GM21423 (cell line): ENCODE measurements at regions not wholly inside any gene's neighbourhood (a gene's known extent, or its start where the extent isn't known, plus 50 kb on each side); places are given as distances from the start of the nearest gene placed in this dataset.
"Not testable (repeated sequence)": the region's sequence is repeated elsewhere in the genome, so short reads cannot be mapped to it uniquely, and the experiment has no call there.

ENCODE experiments used
- ATAC-seq: cut with Tn5 transposase; IDR thresholded peaks from one replicate; pipeline ENCODE4 v1.9.1; 2021; ENCODE audit warnings: mild to moderate bottlenecking, moderate library complexity; ENCODE audit not compliant: unreplicated experiment

- no peak for ATAC-seq
Observed at GRCh38 chr18:10329101-10329500, 125.3 kb upstream of the APCDD1 start.

- no peak for ATAC-seq
Observed at GRCh38 chr18:10330428-10330827, 124.0 kb upstream of the APCDD1 start.

- ATAC-seq = no peak
Observed at GRCh38 chr18:10332452-10332851, 122.0 kb upstream of the APCDD1 start.

- no peak for ATAC-seq
Observed at GRCh38 chr18:10336749-10337350, 117.6 kb upstream of the APCDD1 start.

GRCh38 chr18:10340821-10341220, 113.6 kb upstream of the APCDD1 start:
- no peak for ATAC-seq

GRCh38 chr18:10343778-10344177, 110.7 kb upstream of the APCDD1 start:
- no peak for ATAC-seq

GRCh38 chr18:10346749-10347415, 107.6 kb upstream of the APCDD1 start:
- no peak for ATAC-seq

DNA sequence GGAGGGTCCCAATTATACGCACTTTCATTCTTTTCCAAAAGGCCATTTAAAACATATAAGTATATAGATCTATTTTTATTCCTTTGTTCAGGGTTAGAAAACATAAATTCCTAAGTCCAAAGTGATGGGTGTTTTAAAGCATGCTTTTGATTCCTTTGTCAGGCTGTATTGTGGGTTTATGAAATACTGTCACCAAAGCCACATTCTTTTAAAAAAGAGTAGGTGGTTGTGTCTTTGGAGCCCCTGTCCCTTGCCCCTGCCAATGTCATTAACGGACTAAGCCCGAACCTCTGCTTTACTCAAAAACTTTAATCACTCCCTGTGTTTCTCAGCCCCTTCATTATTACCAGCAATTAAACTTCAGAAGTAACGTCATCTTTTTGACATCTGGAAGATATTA, 104.9 kb upstream of the APCDD1 start:
- no peak for ATAC-seq

DNA sequence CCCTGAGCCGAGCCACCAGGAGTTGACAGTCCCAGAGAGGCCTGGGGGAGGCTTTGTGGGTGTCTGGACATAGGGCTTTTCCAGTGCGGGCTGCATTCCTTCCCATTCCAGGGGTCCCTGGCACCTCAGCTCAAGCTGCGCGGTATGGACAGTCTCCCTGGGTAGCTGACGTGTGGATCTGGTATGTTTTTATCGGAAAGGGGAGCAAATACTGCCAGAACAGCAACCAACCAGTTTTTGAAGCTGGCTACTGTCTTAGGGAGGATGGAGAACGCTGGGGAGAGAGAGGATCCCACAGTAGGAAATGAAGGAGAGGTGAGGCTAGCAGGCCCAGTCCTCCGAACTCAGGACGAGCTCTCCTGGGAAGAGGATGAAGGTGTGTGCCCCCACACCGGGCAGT, 103.8 kb upstream of the APCDD1 start:
- no peak for ATAC-seq

GRCh38 chr18:10351219-10351818, 103.1 kb upstream of the APCDD1 start:
- no peak for ATAC-seq

GRCh38 chr18:10351858-10352257, 102.6 kb upstream of the APCDD1 start:
- ATAC-seq = no peak

DNA sequence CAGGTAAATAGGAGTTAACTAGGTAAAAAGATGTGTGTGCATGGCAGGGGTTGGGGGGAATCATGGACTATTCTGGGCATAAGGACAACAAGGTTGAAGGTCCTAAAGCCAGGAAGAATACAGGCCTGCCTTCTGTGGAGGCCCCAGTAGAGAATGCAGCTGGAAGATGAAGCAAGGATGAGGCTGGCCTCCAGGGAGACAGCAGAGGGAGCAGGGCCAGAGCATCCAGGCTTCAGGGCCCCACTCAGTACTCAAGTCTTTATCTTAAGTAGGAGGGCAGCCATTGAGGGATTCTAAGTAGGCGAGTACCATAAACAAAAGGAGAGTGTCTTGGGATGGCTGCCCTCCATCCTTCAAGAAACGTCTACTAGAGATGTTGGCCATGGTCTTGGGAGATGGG, 101.8 kb upstream of the APCDD1 start:
- no peak for ATAC-seq

DNA sequence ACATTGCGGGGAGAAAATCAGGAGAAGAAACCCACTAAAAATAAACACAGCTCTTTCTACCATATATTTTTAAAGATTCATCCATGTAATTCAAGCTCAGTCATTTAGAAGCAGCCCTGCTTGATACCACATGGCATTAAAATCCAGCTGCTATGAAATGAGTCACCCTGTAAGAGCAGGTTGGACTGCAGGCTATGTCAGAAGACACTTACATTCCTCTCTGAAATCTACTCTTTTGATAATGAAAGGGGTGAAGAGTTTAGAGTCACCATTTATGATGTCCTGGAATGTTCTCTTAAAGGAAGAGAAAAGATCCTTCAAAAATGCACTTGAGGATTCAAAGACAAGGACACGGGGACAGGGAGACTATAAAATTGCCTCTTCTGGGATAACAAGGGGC, 100.6 kb upstream of the APCDD1 start:
- no peak for ATAC-seq

GRCh38 chr18:10354241-10354811, 100.1 kb upstream of the APCDD1 start:
- no peak for ATAC-seq

DNA sequence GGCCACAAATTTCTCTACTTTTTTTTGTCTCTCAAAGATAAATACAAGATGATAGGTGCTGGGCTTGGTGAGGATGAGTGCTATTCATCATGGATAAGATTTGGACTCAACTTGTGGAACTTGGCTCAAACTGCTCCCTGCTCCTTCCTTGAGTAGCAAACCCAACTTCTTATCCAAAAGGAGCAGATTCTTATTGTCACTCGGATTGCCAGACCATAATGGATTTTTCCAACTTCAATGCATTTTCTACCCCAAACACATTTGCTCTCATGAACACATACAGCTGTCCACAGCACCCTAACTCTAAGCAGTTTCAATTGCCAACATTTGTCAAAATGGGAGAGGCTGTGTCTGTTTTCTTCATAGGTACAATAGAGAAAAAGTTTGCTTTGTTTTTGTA, 99.5 kb upstream of the APCDD1 start:
- ATAC-seq = no peak

GRCh38 chr18:10356999-10357398, 97.4 kb upstream of the APCDD1 start:
- not testable (repeated sequence) for ATAC-seq

DNA sequence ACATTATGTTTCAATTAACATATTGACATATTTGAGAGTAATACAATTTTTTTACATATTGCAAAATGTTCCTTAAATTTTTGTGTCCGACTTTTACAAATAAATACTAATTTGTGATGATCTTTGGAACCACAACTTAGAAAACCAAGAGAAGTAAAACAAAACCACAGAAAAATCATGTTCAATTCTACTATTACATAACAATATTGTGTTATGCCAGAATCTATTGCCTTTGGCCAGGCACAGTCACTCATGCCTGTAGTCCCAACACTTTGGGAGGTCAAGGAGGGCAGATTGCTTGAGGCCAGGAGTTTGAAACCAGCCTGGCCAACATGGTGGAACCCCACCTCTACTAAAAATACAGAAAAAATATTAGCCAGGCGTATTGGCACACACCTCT, 92.8 kb upstream of the APCDD1 start:
- ATAC-seq = no peak

DNA sequence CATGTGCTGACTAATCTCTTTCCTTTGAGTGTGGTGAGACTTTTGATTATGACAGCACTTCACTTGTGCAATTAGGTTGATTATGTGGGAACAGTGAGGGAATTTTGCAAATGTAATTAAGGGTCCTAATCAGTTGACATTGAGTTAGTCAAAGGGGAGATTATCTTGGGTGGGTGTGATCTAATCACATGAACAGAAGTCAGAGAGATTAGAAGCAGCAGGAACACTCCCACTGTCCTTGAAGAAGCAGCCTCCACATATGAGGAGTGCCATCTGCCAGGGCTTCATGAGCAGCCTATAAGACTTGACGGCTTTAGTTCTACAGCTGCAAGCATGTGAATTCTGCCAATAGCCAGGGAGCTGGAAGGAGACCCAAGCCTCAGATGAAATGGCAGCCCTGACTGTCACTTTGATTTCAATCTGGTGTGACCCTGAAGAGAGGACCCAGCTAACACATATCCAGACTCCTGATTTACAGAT, 89.4 kb upstream of the APCDD1 start:
- no peak for ATAC-seq

DNA sequence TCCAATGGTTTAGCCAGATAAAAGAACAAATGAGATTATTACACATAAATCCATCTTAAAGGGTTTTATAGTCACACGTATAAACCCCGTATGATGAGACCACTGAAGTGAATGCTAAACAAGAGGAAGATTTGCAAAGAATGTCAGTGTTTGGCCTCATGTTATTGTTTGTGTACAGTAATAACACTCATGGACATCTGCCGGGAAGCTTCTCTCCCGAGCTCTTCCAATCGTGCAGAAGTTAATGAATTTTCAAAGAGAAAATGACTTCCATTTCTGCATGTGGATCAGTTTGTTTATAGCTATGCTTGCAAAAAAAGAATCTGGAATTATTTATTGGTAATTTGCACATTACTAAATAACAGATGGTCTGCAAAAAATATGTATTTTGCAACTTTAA, 88.5 kb upstream of the APCDD1 start:
- no peak for ATAC-seq

GRCh38 chr18:10367836-10368235, 86.6 kb upstream of the APCDD1 start:
- ATAC-seq = no peak

GRCh38 chr18:10368456-10369453, 85.7 kb upstream of the APCDD1 start:
- ATAC-seq = no peak
